GM12891 (cell line): ENCODE measurements at regions not wholly inside any gene's neighbourhood (a gene's known extent, or its start where the extent isn't known, plus 50 kb on each side); places are given as distances from the start of the nearest gene placed in this dataset.

Experiments used
- DNase-seq: peaks from one replicate; pipeline ENCODE4 v3.0.0; 2011; ENCODE audit warnings: low spot score; ENCODE audit not compliant: insufficient read length
- FAIRE-seq: peaks from 2 replicates; lab custom pipeline; 2011; peaks lifted over from hg19 to GRCh38; lab: Jason Lieb, UNC
- PAX5 ChIP-seq: IDR thresholded peaks from 2 replicates; pipeline ENCODE4 v1.6.1; 2011; ENCODE audit warnings: low read length, moderate library complexity, mild to moderate bottlenecking; ENCODE audit not compliant: insufficient read depth, severe bottlenecking
- POLR2A ChIP-seq: IDR thresholded peaks from 2 replicates; pipeline ENCODE4 v1.6.1; 2011; ENCODE audit warnings: low read depth, low read length, control low read depth
- POLR2AphosphoS5 ChIP-seq: IDR thresholded peaks from 2 replicates; pipeline ENCODE4 v1.6.1; 2011; ENCODE audit warnings: low read depth, low read length, control low read depth
- POU2F2 ChIP-seq: IDR thresholded peaks from 2 replicates; pipeline ENCODE4 v1.6.1; 2011; ENCODE audit warnings: low read depth, mild to moderate bottlenecking, control low read depth, low read length, moderate library complexity
- SPI1 ChIP-seq: IDR thresholded peaks from 2 replicates; pipeline ENCODE4 v1.6.1; 2011; ENCODE audit warnings: low read depth, low read length, control low read depth
- TAF1 ChIP-seq: IDR thresholded peaks from 2 replicates; pipeline ENCODE4 v1.6.1; 2011; ENCODE audit warnings: low read depth, low read length, control low read depth

GRCh38 chr2:156671706-156672361 is 235.7 kb downstream of the GPD2 start:
- TF ChIP-seq POLR2A (no peak), POU2F2 (no peak), TAF1 (no peak), SPI1 (no peak), POLR2AphosphoS5 (no peak), PAX5 (no peak)
- DNase-seq = no peak
- no peak for FAIRE-seq

- no peak for FAIRE-seq
- TF ChIP-seq PAX5 (no peak), SPI1 (no peak), TAF1 (no peak), POLR2A (no peak), POLR2AphosphoS5 (no peak), POU2F2 (no peak)
These were observed 236.6 kb downstream of the GPD2 start for GRCh38 chr2:156672556-156673332.

DNA sequence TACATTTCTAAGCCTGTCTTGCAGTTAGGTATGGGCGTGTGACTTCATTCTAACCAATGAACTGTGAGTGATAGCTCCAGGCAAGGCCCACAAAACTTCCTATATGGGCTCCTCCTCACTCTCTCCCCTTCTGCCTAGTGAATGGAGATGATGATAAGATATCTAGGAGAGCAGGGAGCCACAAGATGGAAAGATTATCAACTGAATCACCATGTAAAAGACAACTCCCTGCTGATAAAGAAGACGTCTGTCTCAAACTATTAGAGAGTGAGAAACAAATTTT is 237.1 kb downstream of the GPD2 start:
- FAIRE-seq (no peak), DNase-seq (no peak)
- TF ChIP-seq TAF1 (no peak), POU2F2 (no peak), SPI1 (no peak), PAX5 (no peak), POLR2AphosphoS5 (no peak), POLR2A (no peak)

More at GRCh38 chr2:156672556-156673332, 236.6 kb downstream of the GPD2 start:
- DNase-seq = no peak

DNA sequence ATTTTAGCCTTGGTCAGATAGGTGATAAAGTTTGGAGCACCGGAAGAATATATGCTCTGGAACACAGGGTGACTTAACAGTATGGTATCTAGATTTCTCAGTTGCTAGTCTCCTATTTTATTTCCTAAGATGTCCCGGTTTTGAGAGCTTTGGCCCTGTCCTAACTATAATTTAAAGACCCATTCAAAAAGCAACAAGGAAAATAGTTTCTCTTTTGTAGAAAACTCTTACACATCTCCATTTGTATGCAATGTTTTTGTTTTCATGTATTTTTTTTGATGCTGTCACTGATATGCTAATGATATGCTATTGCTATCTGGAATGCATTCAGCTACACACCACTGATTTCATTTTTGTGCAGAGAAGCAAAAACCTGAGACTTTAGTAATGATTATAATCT is 237.8 kb downstream of the GPD2 start:
- DNase-seq (no peak), FAIRE-seq (no peak)
- TF ChIP-seq PAX5 = no peak
- no peak for TF ChIP-seq POLR2AphosphoS5
- TF ChIP-seq POLR2A = no peak
- no peak for TF ChIP-seq TAF1

GRCh38 chr2:156675896-156676295 is 239.7 kb downstream of the GPD2 start:
- DNase-seq = no peak
- no peak for FAIRE-seq
- TF ChIP-seq POU2F2 = no peak
- TF ChIP-seq POLR2AphosphoS5 = no peak
- TF ChIP-seq PAX5 = no peak
- no peak for TF ChIP-seq POLR2A
- no peak for TF ChIP-seq TAF1
- TF ChIP-seq SPI1 = no peak

DNA sequence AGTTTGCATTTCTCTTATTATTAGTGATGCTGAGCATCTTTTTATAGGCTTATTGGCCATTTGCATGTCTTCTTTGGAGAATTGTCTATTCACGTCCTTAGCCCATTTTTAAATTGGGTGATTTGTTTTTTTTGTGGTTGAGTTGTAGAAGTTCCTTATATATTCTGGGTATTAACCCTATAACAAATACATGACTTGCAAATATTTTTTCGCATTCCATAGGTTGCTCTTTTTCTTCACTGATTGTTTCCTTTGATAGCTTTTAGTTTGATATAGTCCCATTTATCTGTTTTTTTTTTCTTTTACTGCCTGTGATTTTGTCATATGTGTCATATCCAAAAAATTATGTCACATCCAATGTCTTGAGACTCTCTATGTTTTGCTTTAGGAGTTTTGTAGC is 243.6 kb downstream of the GPD2 start:
- FAIRE-seq (no peak), DNase-seq (no peak)
- TF ChIP-seq PAX5 = no peak
- TF ChIP-seq POLR2A = no peak
- no peak for TF ChIP-seq POU2F2
- no peak for TF ChIP-seq TAF1
- no peak for TF ChIP-seq SPI1
- no peak for TF ChIP-seq POLR2AphosphoS5

DNA sequence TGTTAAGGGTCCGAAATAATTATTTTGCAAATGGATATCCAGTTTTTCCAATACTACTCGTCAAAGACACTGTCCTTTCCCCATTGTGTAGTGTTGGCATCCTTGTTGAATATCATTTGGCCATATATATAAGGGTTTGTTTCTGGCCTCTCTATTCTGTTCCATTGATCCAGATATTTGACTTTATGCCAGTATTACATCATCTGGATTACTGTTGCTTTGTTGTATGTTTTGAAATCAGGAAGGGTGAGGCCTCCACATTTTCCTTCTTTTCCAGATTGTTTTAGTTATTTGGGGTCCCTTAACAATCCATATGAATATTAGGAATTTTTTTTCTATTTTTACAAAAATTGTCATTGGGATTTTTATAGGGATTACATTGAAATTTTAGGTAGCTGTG is 244.1 kb downstream of the GPD2 start:
- DNase-seq = no peak
- no peak for TF ChIP-seq POLR2AphosphoS5
- TF ChIP-seq SPI1 = no peak
- TF ChIP-seq TAF1 = no peak
- TF ChIP-seq PAX5 = no peak
- TF ChIP-seq POLR2A = no peak
- TF ChIP-seq POU2F2 = no peak
- no peak for FAIRE-seq

GRCh38 chr2:156687126-156687525 is 250.9 kb downstream of the GPD2 start:
- DNase-seq (no peak), FAIRE-seq (no peak)
- no peak for TF ChIP-seq TAF1
- TF ChIP-seq POLR2AphosphoS5 = no peak
- TF ChIP-seq POLR2A = no peak
- TF ChIP-seq POU2F2 = no peak
- no peak for TF ChIP-seq SPI1
- no peak for TF ChIP-seq PAX5

DNA sequence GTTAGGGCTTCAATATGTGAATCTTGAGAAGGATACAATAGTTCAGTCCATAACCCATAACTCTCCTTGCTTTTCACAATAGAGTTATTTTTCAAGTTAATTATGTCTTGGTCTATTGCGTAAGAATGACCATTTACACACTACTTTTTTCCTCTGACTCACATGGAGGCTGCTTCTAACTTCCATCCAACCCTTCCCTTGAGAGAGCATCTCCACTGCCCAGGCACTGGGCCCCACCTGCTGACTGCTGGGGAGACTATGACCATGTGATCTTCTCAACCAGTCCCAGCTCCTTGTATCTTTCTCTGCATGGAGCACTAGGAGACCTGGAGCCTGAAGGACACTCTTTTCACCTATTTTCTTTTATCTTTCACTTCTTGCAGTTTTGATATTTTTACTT is 251.5 kb downstream of the GPD2 start:
- DNase-seq (no peak), FAIRE-seq (no peak)
- TF ChIP-seq POLR2AphosphoS5 (no peak), POLR2A (no peak), SPI1 (no peak), POU2F2 (no peak)

GRCh38 chr2:156689939-156690338 is 253.8 kb downstream of the GPD2 start:
- TF ChIP-seq POU2F2 (no peak), PAX5 (no peak), SPI1 (no peak), POLR2AphosphoS5 (no peak)
- FAIRE-seq (no peak), DNase-seq (no peak)
